ENCODE measurements at regions not wholly inside any gene's neighbourhood (a gene's known extent, or its start where the extent isn't known, plus 50 kb on each side); places are given as distances from the start of the nearest gene placed in this dataset.

GRCh38 chr2:65710356-65710755 is 278.0 kb upstream of the SPRED2 start:
- TF ChIP-seq CTCF (conservative IDR thresholded peaks at IDR 0.05) (no peak), ZFX (IDR thresholded peaks at IDR 0.05) (no peak)

Measured in C4-2B (cell line).